Tibial artery (tissue), 4 donors: ENCODE measurements at regions not wholly inside any gene's neighbourhood (a gene's known extent, or its start where the extent isn't known, plus 50 kb on each side); places are given as distances from the start of the nearest gene placed in this dataset.

Experiments
- DNase-seq, 2 donors: peaks; one replicate each; pipeline ENCODE4 v3.0.0-alpha.2; 2019
- H3K27ac ChIP-seq, 2 donors: fragments of 200-600 bp; sonication (generic) in 1 of 2; 1 replicate in 1 of 2; 2 replicates in 1 of 2; pipeline ENCODE4 v1.5.1; 2018 to 2019; ENCODE audit warnings: mild to moderate bottlenecking in 1 of 2
- H3K27me3 ChIP-seq, 2 donors: fragments of 200-600 bp; sonication (generic) in 1 of 2; one replicate each; pipeline versions ENCODE4 v1.5.1 to v1.6.0; 2016 to 2019
- H3K36me3 ChIP-seq, 3 donors: fragments of 200-600 bp; sonication (generic) in 2 of 3; one replicate each; pipeline ENCODE4 v1.5.1; 2016 to 2019; ENCODE audit warnings: mild to moderate bottlenecking in 2 of 3
- H3K4me1 ChIP-seq, 4 donors: fragments of 200-600 bp; sonication (generic) in 2 of 4; 1 replicate in 3 of 4; 2 replicates in 1 of 4; pipeline ENCODE4 v1.5.1; 2016 to 2019
- H3K4me3 ChIP-seq, 2 donors: fragments of 200-600 bp; sonication (generic) in 1 of 2; 1 replicate in 1 of 2; 2 replicates in 1 of 2; pipeline ENCODE4 v1.5.1; 2018 to 2019; ENCODE audit warnings: mild to moderate bottlenecking in 2 of 2
- H3K9me3 ChIP-seq, 3 donors: fragments of 200-600 bp; sonication (generic) in 1 of 3; one replicate each; pipeline ENCODE4 v1.5.1; 2016 to 2019
- CTCF ChIP-seq, 2 experiments: fragments of 200-600 bp in 1 of 2; fragments of 450-650 bp in 1 of 2; IDR thresholded peaks; one replicate each; pipeline ENCODE4 v1.5.1; 2017 to 2019; ENCODE audit warnings: antibody characterized with exemption in 2 of 2, mild to moderate bottlenecking in 1 of 2, moderate library complexity in 1 of 2
- intact Hi-C: fragments of 100-400 bp; cut with DNase I; formaldehyde crosslinking; loops from one replicate; pipeline ENCODE4 v1.15.0; 2023; ENCODE audit warnings: low total_unique reads

DNA sequence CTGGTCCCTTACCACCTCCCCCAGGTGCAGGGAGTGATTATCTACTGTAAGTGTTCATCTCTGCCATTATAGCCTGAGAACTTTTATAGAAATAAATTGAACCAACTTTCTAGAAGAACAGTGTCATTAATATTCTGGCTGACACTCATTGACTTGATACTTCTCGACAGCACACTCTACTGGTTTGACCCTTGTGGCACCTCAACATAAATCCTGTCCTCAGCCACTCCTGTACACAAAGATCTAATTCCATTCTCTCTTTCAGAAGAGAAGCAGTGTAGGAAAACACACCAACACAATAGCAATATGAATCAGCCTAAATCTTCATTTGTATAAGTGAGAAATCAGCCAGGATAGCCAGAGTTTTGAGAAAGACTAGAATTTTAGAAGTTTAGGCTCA, 417.7 kb downstream of the TAF11L14 start:
- Histone ChIP-seq H3K4me3 (no peak overlapping the region), H3K27me3 (no peaks in the 10 kb centered on the region), H3K9me3 (no peaks in the 10 kb centered on the region), H3K4me1 (no peaks in the 10 kb centered on the region), H3K36me3 (no peaks in the 10 kb centered on the region), H3K27ac (no peak overlapping the region)
- intact Hi-C loops = no loop called here
- DNase-seq = no peak
- no peak for TF ChIP-seq CTCF (IDR thresholded peaks at IDR 0.05)

DNA sequence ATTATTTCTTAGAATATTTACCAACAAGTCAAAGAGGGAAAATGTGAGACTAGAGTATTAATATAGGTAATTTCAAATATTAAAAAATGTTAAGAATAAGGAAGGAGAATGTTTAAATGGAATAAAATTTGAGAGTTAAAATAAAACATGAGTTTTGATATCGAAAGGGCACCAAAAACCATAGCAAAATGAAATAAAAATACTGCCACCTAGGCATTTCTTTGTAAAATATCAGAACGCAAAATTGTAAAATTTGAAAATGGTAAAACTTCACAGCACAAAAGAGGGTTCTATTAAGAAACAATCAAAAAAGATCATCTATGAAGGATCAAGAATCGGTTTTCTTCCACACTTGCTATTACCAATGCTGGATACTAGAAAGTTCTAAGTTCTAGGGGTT, 418.3 kb downstream of the TAF11L14 start:
- DNase-seq = no peak
- TF ChIP-seq CTCF (IDR thresholded peaks at IDR 0.05) = no peak
- Histone ChIP-seq H3K27ac (no peak overlapping the region), H3K36me3 (no peaks in the 10 kb centered on the region), H3K4me1 (no peaks in the 10 kb centered on the region), H3K27me3 (no peaks in the 10 kb centered on the region), H3K4me3 (no peak overlapping the region), H3K9me3 (no peaks in the 10 kb centered on the region)
- intact Hi-C loops = no loop called here

DNA sequence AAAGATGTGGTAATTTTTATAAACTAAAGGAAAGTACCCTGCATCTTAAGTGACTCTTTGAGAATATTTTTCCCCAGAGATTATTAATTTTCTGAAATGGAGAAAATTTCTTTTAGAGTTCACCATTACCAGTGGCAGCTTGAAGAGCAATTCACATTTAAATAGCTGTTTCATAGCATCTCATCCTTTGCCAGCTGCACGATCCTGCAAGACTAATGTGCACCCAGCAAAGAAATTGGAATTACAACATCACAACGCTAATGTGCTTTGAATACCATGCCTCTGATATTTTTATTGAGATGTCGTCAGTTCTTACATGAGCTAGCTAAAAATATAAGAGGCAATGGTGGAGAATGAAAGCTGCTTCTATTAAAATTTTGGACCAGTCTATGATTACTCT, 423.5 kb downstream of the TAF11L14 start:
- H3K4me1 ChIP-seq = no peaks in the 10 kb centered on the region
- no peaks in the 10 kb centered on the region for H3K9me3 ChIP-seq
- H3K4me3 ChIP-seq = no peak overlapping the region
- intact Hi-C loops = no loop called here
- DNase-seq = no peak
- no peak overlapping the region for H3K27ac ChIP-seq
- H3K27me3 ChIP-seq = no peaks in the 10 kb centered on the region
- no peaks in the 10 kb centered on the region for H3K36me3 ChIP-seq
- TF ChIP-seq CTCF (IDR thresholded peaks at IDR 0.05) = no peak

DNA sequence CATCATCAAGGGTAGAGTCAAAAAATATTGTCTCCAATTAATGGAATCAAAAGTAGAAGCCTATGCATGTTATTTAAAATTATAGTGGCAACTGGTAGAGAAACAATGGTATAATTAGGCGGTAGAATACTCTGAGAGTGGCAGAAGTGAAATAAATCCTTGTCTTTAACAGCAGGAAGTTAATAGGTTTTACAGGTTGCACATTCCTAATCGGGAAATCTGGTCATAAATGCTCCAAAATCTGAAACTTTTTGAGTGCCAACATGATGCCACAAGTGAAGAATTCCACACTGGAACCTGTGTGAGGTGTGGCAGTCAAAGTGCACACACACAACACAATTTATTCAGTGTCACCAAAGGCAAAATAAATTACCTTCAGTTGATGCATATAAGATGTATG, 433.4 kb downstream of the TAF11L14 start:
- Histone ChIP-seq H3K4me3 (no peak overlapping the region), H3K4me1 (no peaks in the 10 kb centered on the region), H3K9me3 (no peaks in the 10 kb centered on the region), H3K36me3 (no peaks in the 10 kb centered on the region), H3K27ac (no peak overlapping the region), H3K27me3 (no peaks in the 10 kb centered on the region)
- DNase-seq = no peak
- intact Hi-C loops = no loop called here
- no peak for TF ChIP-seq CTCF (IDR thresholded peaks at IDR 0.05)

DNA sequence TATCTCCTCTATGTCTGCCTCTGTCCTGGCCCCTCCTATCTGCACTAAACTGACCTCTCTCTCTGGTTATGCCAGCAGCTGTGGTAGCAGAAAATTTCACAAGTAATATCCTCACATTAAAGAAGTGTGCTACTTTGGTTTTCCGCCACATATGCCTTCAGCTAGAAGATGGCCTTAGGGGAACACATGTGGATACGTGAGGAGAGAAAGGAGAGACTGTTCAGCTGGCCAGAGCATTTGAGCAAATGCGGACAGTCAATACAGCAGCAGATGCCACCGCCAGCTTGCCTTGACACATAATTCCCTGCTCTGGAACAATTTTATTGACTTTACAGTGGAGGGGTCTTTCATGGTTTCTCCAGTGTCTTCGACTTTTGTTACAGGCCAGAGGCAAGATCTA, 434.6 kb downstream of the TAF11L14 start:
- Histone ChIP-seq H3K27ac (no peak overlapping the region), H3K9me3 (no peaks in the 10 kb centered on the region), H3K36me3 (no peaks in the 10 kb centered on the region), H3K4me1 (no peaks in the 10 kb centered on the region), H3K4me3 (no peak overlapping the region), H3K27me3 (no peaks in the 10 kb centered on the region)
- intact Hi-C loops = no loop called here
- TF ChIP-seq CTCF (IDR thresholded peaks at IDR 0.05) = no peak
- no peak for DNase-seq

GRCh38 chr5:18069790-18070189, 435.5 kb downstream of the TAF11L14 start:
- no peak for DNase-seq

More at GRCh38 chr5:18069790-18070189, 435.5 kb downstream of the TAF11L14 start:
- H3K27ac ChIP-seq = no peak overlapping the region
- H3K4me3 ChIP-seq = no peak overlapping the region
- H3K27me3 ChIP-seq = no peaks in the 10 kb centered on the region
- no peaks in the 10 kb centered on the region for H3K36me3 ChIP-seq
- intact Hi-C loops = no loop called here
- no peak for TF ChIP-seq CTCF (IDR thresholded peaks at IDR 0.05)
- H3K9me3 ChIP-seq = no peaks in the 10 kb centered on the region
- H3K4me1 ChIP-seq = no peaks in the 10 kb centered on the region
